Left ventricle myocardium inferior (tissue), 1 donor: ENCODE measurements at regions not wholly inside any gene's neighbourhood (a gene's known extent, or its start where the extent isn't known, plus 50 kb on each side); places are given as distances from the start of the nearest gene placed in this dataset.

Experiments used
- DNase-seq: peaks from one replicate; pipeline ENCODE4 v3.0.0-alpha.2; 2020
- H3K27ac ChIP-seq: fragments of 200-600 bp; replicated peaks from 2 replicates; pipeline ENCODE4 v1.8.0; 2021
- H3K27me3 ChIP-seq: fragments of 200-600 bp; 2 replicates; pipeline ENCODE4 v1.8.0; 2021; ENCODE audit warnings: low read depth
- H3K36me3 ChIP-seq: fragments of 200-600 bp; 2 replicates; pipeline ENCODE4 v1.8.0; 2021
- H3K4me1 ChIP-seq: fragments of 200-600 bp; 2 replicates; pipeline ENCODE4 v1.8.0; 2021
- H3K4me3 ChIP-seq: fragments of 200-600 bp; 2 replicates; pipeline ENCODE4 v1.8.0; 2021; ENCODE audit warnings: mild to moderate bottlenecking, moderate library complexity
- H3K9me3 ChIP-seq: fragments of 200-600 bp; replicated peaks from 2 replicates; pipeline ENCODE4 v1.8.0; 2021
- intact Hi-C: fragments of 100-400 bp; cut with micrococcal nuclease; formaldehyde crosslinking; loops from one replicate; pipeline ENCODE4 v1.11.0; 2022
- TF ChIP-seq, protein P1 (sequence below): fragments of 200-600 bp; IDR thresholded peaks from 2 replicates; pipeline ENCODE4 v1.8.0; 2021; ENCODE audit warnings: antibody characterized with exemption, mild to moderate bottlenecking, borderline replicate concordance
- donor health status: DM: no; HTN: yes; CAD: no; lungs with severe emphysema.

- TF ChIP-seq, protein P1, sequence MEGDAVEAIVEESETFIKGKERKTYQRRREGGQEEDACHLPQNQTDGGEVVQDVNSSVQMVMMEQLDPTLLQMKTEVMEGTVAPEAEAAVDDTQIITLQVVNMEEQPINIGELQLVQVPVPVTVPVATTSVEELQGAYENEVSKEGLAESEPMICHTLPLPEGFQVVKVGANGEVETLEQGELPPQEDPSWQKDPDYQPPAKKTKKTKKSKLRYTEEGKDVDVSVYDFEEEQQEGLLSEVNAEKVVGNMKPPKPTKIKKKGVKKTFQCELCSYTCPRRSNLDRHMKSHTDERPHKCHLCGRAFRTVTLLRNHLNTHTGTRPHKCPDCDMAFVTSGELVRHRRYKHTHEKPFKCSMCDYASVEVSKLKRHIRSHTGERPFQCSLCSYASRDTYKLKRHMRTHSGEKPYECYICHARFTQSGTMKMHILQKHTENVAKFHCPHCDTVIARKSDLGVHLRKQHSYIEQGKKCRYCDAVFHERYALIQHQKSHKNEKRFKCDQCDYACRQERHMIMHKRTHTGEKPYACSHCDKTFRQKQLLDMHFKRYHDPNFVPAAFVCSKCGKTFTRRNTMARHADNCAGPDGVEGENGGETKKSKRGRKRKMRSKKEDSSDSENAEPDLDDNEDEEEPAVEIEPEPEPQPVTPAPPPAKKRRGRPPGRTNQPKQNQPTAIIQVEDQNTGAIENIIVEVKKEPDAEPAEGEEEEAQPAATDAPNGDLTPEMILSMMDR: no peak
- no peak overlapping the region for H3K4me3 ChIP-seq
Observed at GRCh38 chr5:176719113-176719739, 71.9 kb downstream of the TSPAN17 start.

DNA sequence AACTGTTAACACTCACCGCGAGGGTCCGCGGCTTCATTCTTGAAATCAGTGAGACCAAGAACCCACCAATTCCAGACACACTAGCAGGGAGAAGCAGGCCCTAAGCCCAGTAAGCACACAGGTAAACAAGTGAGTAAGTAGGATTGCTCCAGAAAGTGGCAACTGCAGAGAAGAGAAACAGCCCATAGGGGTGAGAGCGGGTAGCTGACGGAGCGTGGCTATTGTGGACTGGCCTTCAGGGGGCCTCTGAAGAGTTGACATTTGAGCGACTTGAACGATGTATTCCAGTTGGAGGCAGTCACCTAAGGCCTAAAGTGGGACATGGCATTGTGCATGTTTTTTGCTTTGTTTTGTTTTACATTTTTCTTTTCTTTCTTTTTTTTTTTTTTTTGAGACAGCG is 74.2 kb downstream of the TSPAN17 start:
- no peak for DNase-seq
- Histone ChIP-seq H3K4me1 (no peaks in the 10 kb centered on the region), H3K27me3 (peaks cover 98% of the 10 kb centered on the region), H3K4me3 (no peak overlapping the region), H3K9me3 (no peaks in the 10 kb centered on the region), H3K36me3 (no peaks in the 10 kb centered on the region), H3K27ac (no peak overlapping the region)
- intact Hi-C loops: no loop called here
- TF ChIP-seq, protein P1: no peak

More at GRCh38 chr5:176719113-176719739, 71.9 kb downstream of the TSPAN17 start:
- DNase-seq: no peak
- intact Hi-C loops: no loop called here
- H3K4me1 ChIP-seq: no peaks in the 10 kb centered on the region
- no peaks in the 10 kb centered on the region for H3K36me3 ChIP-seq
- no peak overlapping the region for H3K27ac ChIP-seq
- peaks cover 6% of the 10 kb centered on the region for H3K9me3 ChIP-seq
- peaks cover 98% of the 10 kb centered on the region for H3K27me3 ChIP-seq

GRCh38 chr5:176722757-176723156 is 75.5 kb downstream of the TSPAN17 start:
- intact Hi-C loops: no loop called here
- Histone ChIP-seq H3K27me3 (peaks cover 98% of the 10 kb centered on the region), H3K36me3 (no peaks in the 10 kb centered on the region), H3K27ac (no peak overlapping the region), H3K4me1 (no peaks in the 10 kb centered on the region), H3K9me3 (no peaks in the 10 kb centered on the region), H3K4me3 (no peak overlapping the region)
- DNase-seq: no peak
- TF ChIP-seq, protein P1: no peak

DNA sequence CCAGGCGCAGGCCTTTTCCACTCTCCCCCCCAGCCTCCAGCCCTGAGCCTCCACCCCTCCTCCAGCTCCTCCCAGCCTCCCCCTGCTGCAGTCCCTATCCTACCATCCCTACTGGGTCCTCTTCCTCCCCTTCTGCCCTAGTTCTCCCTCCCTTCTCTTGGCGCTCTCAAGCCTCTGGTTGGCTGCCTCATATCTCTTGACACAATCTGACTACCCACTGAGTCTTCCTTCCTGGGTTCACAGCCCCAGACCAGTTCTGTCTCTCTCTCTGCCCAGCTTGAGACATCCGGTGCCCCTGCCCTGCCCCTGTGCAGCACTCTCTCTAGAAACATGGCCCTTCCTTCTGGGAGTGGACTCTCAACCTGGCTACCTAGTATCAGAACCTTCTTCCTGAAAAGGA is 76.2 kb downstream of the TSPAN17 start:
- intact Hi-C loops: no loop called here
- peaks cover 98% of the 10 kb centered on the region for H3K27me3 ChIP-seq

DNA sequence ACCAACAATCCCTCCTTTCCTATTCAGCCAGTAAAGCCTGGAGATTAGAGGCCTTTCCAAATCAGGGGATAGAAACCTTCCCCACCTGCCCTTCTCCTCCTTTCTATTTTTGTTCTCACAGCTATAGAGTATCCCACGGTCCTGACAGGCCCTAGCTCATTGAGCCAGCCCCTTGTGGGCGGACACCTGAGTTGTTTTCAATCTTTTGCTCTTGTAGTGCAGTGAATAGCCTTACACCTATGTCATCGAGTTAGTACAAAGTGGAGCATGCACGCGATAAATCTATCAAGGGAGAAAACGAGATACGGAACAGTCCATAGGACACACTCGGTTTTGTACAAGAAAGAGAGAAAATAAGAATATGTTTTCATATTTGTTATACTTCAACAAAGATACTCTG is 77.2 kb downstream of the TSPAN17 start:
- Histone ChIP-seq H3K4me1 (no peaks in the 10 kb centered on the region), H3K9me3 (no peaks in the 10 kb centered on the region), H3K36me3 (no peaks in the 10 kb centered on the region), H3K27me3 (peaks cover 98% of the 10 kb centered on the region), H3K27ac (no peak overlapping the region), H3K4me3 (no peak overlapping the region)
- no peak for DNase-seq
- TF ChIP-seq, protein P1: no peak
- intact Hi-C loops: no loop called here

More for the DNA sequence above, 76.2 kb downstream of the TSPAN17 start:
- Histone ChIP-seq H3K9me3 (no peaks in the 10 kb centered on the region), H3K4me3 (no peak overlapping the region), H3K4me1 (no peaks in the 10 kb centered on the region), H3K36me3 (no peaks in the 10 kb centered on the region), H3K27ac (no peak overlapping the region)
- no peak for DNase-seq
- TF ChIP-seq, protein P1: no peak
